ENCODE measurements at regions not wholly inside any gene's neighbourhood (a gene's known extent, or its start where the extent isn't known, plus 50 kb on each side); places are given as distances from the start of the nearest gene placed in this dataset.
A peak's percentile ranks its signal among the peaks of the same experiment; 100 is the strongest.

DNA sequence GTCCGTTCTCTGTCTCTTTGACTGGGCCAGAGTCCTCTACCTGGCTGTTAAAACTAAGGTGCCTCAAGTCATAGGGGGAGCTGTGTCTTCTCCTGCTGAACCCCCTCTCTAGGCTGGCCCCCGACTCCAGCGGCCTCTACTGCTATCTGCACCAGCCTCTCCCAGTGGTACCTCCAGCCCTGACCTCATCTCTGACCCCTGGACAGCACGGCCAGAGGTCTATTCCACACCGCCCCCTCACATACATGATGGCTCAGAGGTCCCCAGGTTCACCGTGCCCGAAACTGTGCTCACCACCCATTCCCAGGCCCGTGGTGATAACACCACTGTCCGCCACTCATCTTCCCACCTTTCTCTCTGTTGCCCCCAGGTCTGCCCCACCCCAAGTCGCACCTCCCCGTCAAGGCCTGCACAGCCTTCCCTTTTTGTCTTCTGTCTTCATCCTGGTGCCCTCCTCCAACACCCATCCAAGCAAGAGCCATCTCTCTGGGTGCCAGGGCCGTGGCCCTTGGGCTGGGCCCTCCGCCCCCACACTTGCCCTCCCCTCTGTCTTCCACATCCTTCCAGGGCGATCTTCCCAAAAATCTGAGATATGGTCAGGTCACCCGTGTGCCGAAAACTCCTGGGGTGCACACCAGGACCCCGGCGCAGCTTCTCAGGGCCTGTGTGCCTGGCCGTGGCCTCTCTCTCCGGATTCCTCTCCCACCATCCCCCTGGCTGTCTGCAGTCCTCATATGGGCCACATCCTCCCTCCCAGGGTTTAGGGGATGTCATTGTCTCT lies 134.4 kb upstream of the ID2 start:
- Histone ChIP-seq H3K4me1 (replicated peaks in 1 of 2) (peaks cover 0 to 21% of the 10 kb centered on the region in 2 donors), H3K4me3 (no peak overlapping the region), H3K36me3 (replicated peaks in 1 of 2) (no peaks in the 10 kb centered on the region), H3K9me3 (replicated peaks in 1 of 3) (no peaks in the 10 kb centered on the region), H3K27me3 (no peaks in the 10 kb centered on the region), H3K27ac (no peak overlapping the region)
- intact Hi-C loops (cut with DNase I), result no loop called here
- TF ChIP-seq CTCF (IDR thresholded peaks at IDR 0.05), result no peak
- TF ChIP-seq POLR2A (IDR thresholded peaks at IDR 0.05), result no peak
- DNase-seq, result peak in 3 of 7 donors; percentile 12 to 42 (median 16)
- WGBS, 4 donors, result 96 to 97% (median 97%) methylated on average over 20 of the region's 20 CpGs

- no peak overlapping the region for H3K27ac ChIP-seq
- no peaks in the 10 kb centered on the region for H3K27me3 ChIP-seq
- H3K4me3 ChIP-seq, result no peak overlapping the region
- intact Hi-C loops (cut with DNase I), result no loop called here
- no peaks in the 10 kb centered on the region for H3K9me3 ChIP-seq (replicated peaks in 1 of 3)
- TF ChIP-seq POLR2A (IDR thresholded peaks at IDR 0.05) (no peak), CTCF (IDR thresholded peaks at IDR 0.05) (no peak)
- H3K4me1 ChIP-seq (replicated peaks in 1 of 2), result peaks cover 0 to 16% of the 10 kb centered on the region in 2 donors
- H3K36me3 ChIP-seq (replicated peaks in 1 of 2), result no peaks in the 10 kb centered on the region
- DNase-seq, result peak in 2 of 7 donors; percentile 7 to 44
- WGBS, 4 donors, result 89 to 96% (median 92%) methylated on average over 6 to 9 of the region's 9 CpGs
These were observed 133.7 kb upstream of the ID2 start for GRCh38 chr2:8548065-8548618.

- H3K27ac ChIP-seq, result no peak overlapping the region
- TF ChIP-seq POLR2A (IDR thresholded peaks at IDR 0.05), result no peak
- TF ChIP-seq CTCF (IDR thresholded peaks at IDR 0.05), result no peak
These were observed 133.2 kb upstream of the ID2 start for GRCh38 chr2:8548619-8549150.

GRCh38 chr2:8549273-8549922 lies 132.5 kb upstream of the ID2 start:
- WGBS, 4 donors, result 95 to 97% (median 97%) methylated on average over 11 of the region's 11 CpGs
- TF ChIP-seq POLR2A (IDR thresholded peaks at IDR 0.05) (no peak), CTCF (IDR thresholded peaks at IDR 0.05) (no peak)
- intact Hi-C loops (cut with DNase I), result no loop called here
- no peak overlapping the region for H3K4me3 ChIP-seq
- H3K9me3 ChIP-seq (replicated peaks in 1 of 3), result no peaks in the 10 kb centered on the region
- DNase-seq, result peak in 2 of 7 donors; percentile 12 to 31
- no peaks in the 10 kb centered on the region for H3K27me3 ChIP-seq
- H3K36me3 ChIP-seq (replicated peaks in 1 of 2), result no peaks in the 10 kb centered on the region
- H3K27ac ChIP-seq, result no peak overlapping the region
- peaks cover 0 to 4% of the 10 kb centered on the region in 2 donors for H3K4me1 ChIP-seq (replicated peaks in 1 of 2)

More at GRCh38 chr2:8548619-8549150, 133.2 kb upstream of the ID2 start:
- H3K36me3 ChIP-seq (replicated peaks in 1 of 2), result no peaks in the 10 kb centered on the region
- WGBS, 4 donors, result 92 to 99% (median 95%) methylated on average over 5 to 6 of the region's 6 CpGs
- intact Hi-C loops (cut with DNase I), result no loop called here
- H3K4me3 ChIP-seq, result no peak overlapping the region
- peaks cover 0 to 12% of the 10 kb centered on the region in 2 donors for H3K4me1 ChIP-seq (replicated peaks in 1 of 2)
- no peaks in the 10 kb centered on the region for H3K27me3 ChIP-seq
- peak in 3 of 7 donors; percentile 9 to 34 (median 11) for DNase-seq
- H3K9me3 ChIP-seq (replicated peaks in 1 of 3), result no peaks in the 10 kb centered on the region

Measured in adrenal gland (tissue), 9 donors.